HepG2 (cell line): ENCODE measurements at regions not wholly inside any gene's neighbourhood (a gene's known extent, or its start where the extent isn't known, plus 50 kb on each side); places are given as distances from the start of the nearest gene placed in this dataset.

Experiments used
- ATAC-seq: fragments of 200-7000 bp; cut with Tn5 transposase; 3 replicates; pipeline ENCODE4 v1.9.1; 2020; ENCODE audit warnings: mild to moderate bottlenecking, moderate library complexity
- BruUV-seq: library from RNA; stranded (reverse); fragments of 400-500 nt; replicated peaks from 2 replicates; lab custom pipeline; 2021; lab: Mats Ljungman, UMichigan
- CTCF ChIA-PET: fragments of 300-600 bp; formaldehyde crosslinking; extraction: SDS; loops from one replicate; lab custom pipeline; 2021; ENCODE audit warnings: low total read pairs, inconsistent platforms, low intra/inter-chr PET ratio; lab: Yijun Ruan, JAX
- POLR2A ChIA-PET: fragments of 350-600 bp; sonication (Branson Sonifier 250); formaldehyde crosslinking; loops from one replicate; lab custom pipeline; 2020; ENCODE audit warnings: antibody characterized with exemption, inconsistent platforms; lab: Yijun Ruan, JAX
- DNase-seq: peaks from one replicate; pipeline ENCODE4 v3.0.0-alpha.2; 2015; ENCODE audit warnings: low spot score
- FAIRE-seq: peaks from 3 replicates; lab custom pipeline; 2011; peaks lifted over from hg19 to GRCh38; lab: Jason Lieb, UNC
- H2AFZ ChIP-seq: one replicate; pipeline ENCODE4 v1.6.1; 2011; ENCODE audit warnings: low read length, inconsistent platforms
- H3K27ac ChIP-seq: fragments of 300-600 bp; 3 replicates; pipeline ENCODE4 v1.8.0; 2011; ENCODE audit warnings: mixed run types, mild to moderate bottlenecking, mixed read lengths, low read length, inconsistent platforms; ENCODE audit not compliant: insufficient read depth; ENCODE audit errors: extremely low read length
- H3K27me3 ChIP-seq, 2 experiments: fragments of 200-600 bp in 1 of 2; 2 replicates in 1 of 2; 3 replicates in 1 of 2; pipeline versions ENCODE4 v1.6.0 to v1.8.0; 2011; ENCODE audit warnings: low read length in 2 of 2, mild to moderate bottlenecking in 2 of 2, moderate library complexity in 2 of 2, inconsistent platforms in 1 of 2; ENCODE audit not compliant: insufficient read depth in 2 of 2, control insufficient read depth in 1 of 2
- H3K36me3 ChIP-seq, 2 experiments: fragments of 200-600 bp in 1 of 2; replicated peaks in 1 of 2; 2 replicates in 1 of 2; 3 replicates in 1 of 2; pipeline versions ENCODE4 v1.5.1 to v1.8.0; 2011; ENCODE audit warnings: low read length in 2 of 2, inconsistent platforms in 1 of 2; ENCODE audit not compliant: insufficient read depth in 2 of 2, control insufficient read depth in 1 of 2
- H3K4me1 ChIP-seq: 2 replicates; pipeline ENCODE4 v1.5.1; 2012; ENCODE audit warnings: low read length, inconsistent platforms; ENCODE audit not compliant: insufficient read depth
- H3K4me2 ChIP-seq: 2 replicates; pipeline ENCODE4 v1.6.0; 2011; ENCODE audit warnings: low read depth, low read length, inconsistent platforms
- H3K4me3 ChIP-seq, 3 experiments: fragments of 200-600 bp in 1 of 3; sonication (generic), shearing (Covaris generic) in 1 of 3; replicated peaks in 1 of 3; 2 replicates each; pipeline ENCODE4 v1.5.1; 2011 to 2016; ENCODE audit warnings: low read length in 3 of 3, inconsistent platforms in 2 of 3, low read depth in 2 of 3, mild to moderate bottlenecking in 2 of 3, control low read depth in 1 of 3, mixed read lengths in 1 of 3; ENCODE audit not compliant: insufficient read depth in 1 of 3
- H3K79me2 ChIP-seq: one replicate; pipeline ENCODE4 v1.6.1; 2011; ENCODE audit warnings: low read length, inconsistent platforms; ENCODE audit not compliant: insufficient read depth
- H3K9ac ChIP-seq: 2 replicates; pipeline ENCODE4 v1.6.0; 2011; ENCODE audit warnings: mild to moderate bottlenecking, low read depth, low read length, inconsistent platforms; ENCODE audit not compliant: insufficient read depth
- H3K9me3 ChIP-seq: 2 replicates; pipeline ENCODE4 v1.5.1; 2012; ENCODE audit warnings: mild to moderate bottlenecking, low read length
- H4K20me1 ChIP-seq: 2 replicates; pipeline ENCODE4 v1.6.0; 2011; ENCODE audit warnings: inconsistent platforms, mild to moderate bottlenecking, low read length, moderate library complexity; ENCODE audit not compliant: insufficient read depth
- AHR ChIP-seq: IDR thresholded peaks from 2 replicates; pipeline ENCODE4 v1.6.1; 2018; ENCODE audit warnings: missing genetic modification reagents, missing compliant biosample characterization
- CEBPB ChIP-seq: IDR thresholded peaks from 2 replicates; pipeline ENCODE4 v1.6.1; 2011; ENCODE audit warnings: low read depth, low read length, improper control_type of control experiment, borderline replicate concordance
- KDM1A ChIP-seq: IDR thresholded peaks from 2 replicates; pipeline ENCODE4 v1.6.1; 2016; ENCODE audit warnings: missing compliant biosample characterization
- MED13 ChIP-seq: sonication (generic); formaldehyde crosslinking; IDR thresholded peaks from 2 replicates; pipeline ENCODE4 v1.5.0; 2020; ENCODE audit warnings: missing genetic modification reagents
- NBN ChIP-seq: fragments of 450-650 bp; conservative IDR thresholded peaks from 2 replicates; pipeline ENCODE4 v1.6.1; 2017
- NFRKB ChIP-seq: fragments of 450-650 bp; IDR thresholded peaks from 2 replicates; pipeline ENCODE4 v1.6.1; 2017
- POLR2AphosphoS2 ChIP-seq: IDR thresholded peaks from 2 replicates; pipeline ENCODE4 v1.6.1; 2011; ENCODE audit warnings: low read depth, low read length, improper control_type of control experiment
- REXO4 ChIP-seq: sonication (generic); formaldehyde crosslinking; IDR thresholded peaks from 2 replicates; pipeline ENCODE4 v1.8.0; 2022; ENCODE audit warnings: missing genetic modification reagents, mild to moderate bottlenecking, borderline replicate concordance
- SMARCE1 ChIP-seq: fragments of 450-650 bp; IDR thresholded peaks from 2 replicates; pipeline ENCODE4 v1.6.1; 2017; ENCODE audit warnings: borderline replicate concordance
- ZNF776 ChIP-seq: sonication (generic); formaldehyde crosslinking; IDR thresholded peaks from 2 replicates; pipeline ENCODE4 v1.4.0; 2020; ENCODE audit warnings: mild to moderate bottlenecking, missing genetic modification reagents
- ZSCAN29 ChIP-seq: sonication (generic); formaldehyde crosslinking; conservative IDR thresholded peaks from 2 replicates; pipeline ENCODE4 v1.4.0; 2020; ENCODE audit warnings: mild to moderate bottlenecking, missing genetic modification reagents
- WGBS: methylation state at CpG from one replicate; pipeline ENCODE4 v1.1.6; 2017; ENCODE audit warnings: low lambda C conversion rate; 5-methylcytosine and 5-hydroxymethylcytosine counted together
- in situ Hi-C: cut with HindIII; loops from 2 replicates; pipeline ENCODE4 v1.10.0; 2017; ENCODE audit warnings: low pct_unique_long_range_greater_than_20kb; ENCODE audit not compliant: extremely low pct_ligation_motif_present
- intact Hi-C: fragments of 100-400 bp; cut with micrococcal nuclease; formaldehyde crosslinking; loops from one replicate; pipeline ENCODE4 v1.10.0; 2022; ENCODE audit not compliant: unreplicated experiment
- TF ChIP-seq, protein P1 (sequence below): sonication (generic); formaldehyde crosslinking; IDR thresholded peaks from 2 replicates; pipeline ENCODE4 v1.4.0; 2020; ENCODE audit warnings: missing genetic modification reagents

DNA sequence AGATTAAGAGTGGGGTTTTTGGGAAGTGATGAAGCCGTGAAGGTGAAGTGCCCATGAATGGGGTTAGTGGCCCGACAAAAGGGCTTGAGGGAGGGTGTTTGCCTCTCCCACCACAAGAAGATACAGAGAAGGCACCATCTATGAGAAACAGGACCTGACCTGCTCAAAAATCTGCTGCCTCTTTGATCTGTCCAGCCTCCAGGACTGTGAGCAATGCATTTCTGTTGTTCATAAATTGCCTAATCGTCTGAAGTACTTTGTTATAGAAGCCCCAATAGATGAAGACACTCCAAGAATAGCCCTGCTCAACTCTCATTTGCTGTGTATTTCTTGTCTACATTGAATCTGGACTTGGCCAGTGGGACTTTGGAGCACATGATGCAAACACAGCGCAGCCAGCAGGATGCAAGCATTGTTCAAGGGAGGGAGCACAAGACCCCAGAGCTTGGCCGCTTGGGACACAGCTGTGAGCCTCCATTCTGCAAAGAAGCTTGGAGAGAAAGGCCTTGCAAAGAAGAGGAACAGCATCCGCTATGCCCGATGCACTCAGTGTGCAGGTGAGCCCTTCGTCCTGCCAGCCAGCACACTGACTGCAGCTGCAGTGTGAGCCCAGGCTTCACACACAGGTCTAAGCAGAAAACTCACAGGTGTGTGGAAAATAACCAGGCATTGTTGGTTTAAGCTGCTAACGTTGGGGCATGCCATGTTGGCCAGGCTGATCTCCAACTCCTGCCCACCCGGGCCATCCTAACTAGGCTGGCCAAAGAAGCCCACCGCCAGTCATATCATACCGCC is 73.2 kb upstream of the KLF6 start:
- BruUV-seq: no TSS peak
- in situ Hi-C loops: no loop called here
- WGBS: 73% methylated on average over 11 of the region's 12 CpGs

More for the DNA sequence above, 73.2 kb upstream of the KLF6 start:
- no peak overlapping the region for H3K4me3 ChIP-seq
- peak overlapping the region; percentile 38 for H2AFZ ChIP-seq
- no peaks in the 10 kb centered on the region for H3K9me3 ChIP-seq
- H4K20me1 ChIP-seq: no peaks in the 10 kb centered on the region
- no peak overlapping the region for H3K27ac ChIP-seq
- CTCF ChIA-PET: no interaction called here
- FAIRE-seq: no peak
- peaks cover 38% of the 10 kb centered on the region for H3K4me1 ChIP-seq
- TF ChIP-seq ZSCAN29 (CRISPR knock-in tag) (no peak), POLR2AphosphoS2 (no peak), SMARCE1 (no peak), CEBPB (0 out of 2 replicates have a peak, but pooled peaks have one; percentile 4), NBN (no peak), NFRKB (no peak), KDM1A (CRISPR knock-in tag) (no peak), REXO4 (CRISPR knock-in tag) (no peak), ZNF776 (CRISPR knock-in tag) (no peak), AHR (no peak), MED13 (CRISPR knock-in tag) (no peak)
- TF ChIP-seq, protein P1, sequence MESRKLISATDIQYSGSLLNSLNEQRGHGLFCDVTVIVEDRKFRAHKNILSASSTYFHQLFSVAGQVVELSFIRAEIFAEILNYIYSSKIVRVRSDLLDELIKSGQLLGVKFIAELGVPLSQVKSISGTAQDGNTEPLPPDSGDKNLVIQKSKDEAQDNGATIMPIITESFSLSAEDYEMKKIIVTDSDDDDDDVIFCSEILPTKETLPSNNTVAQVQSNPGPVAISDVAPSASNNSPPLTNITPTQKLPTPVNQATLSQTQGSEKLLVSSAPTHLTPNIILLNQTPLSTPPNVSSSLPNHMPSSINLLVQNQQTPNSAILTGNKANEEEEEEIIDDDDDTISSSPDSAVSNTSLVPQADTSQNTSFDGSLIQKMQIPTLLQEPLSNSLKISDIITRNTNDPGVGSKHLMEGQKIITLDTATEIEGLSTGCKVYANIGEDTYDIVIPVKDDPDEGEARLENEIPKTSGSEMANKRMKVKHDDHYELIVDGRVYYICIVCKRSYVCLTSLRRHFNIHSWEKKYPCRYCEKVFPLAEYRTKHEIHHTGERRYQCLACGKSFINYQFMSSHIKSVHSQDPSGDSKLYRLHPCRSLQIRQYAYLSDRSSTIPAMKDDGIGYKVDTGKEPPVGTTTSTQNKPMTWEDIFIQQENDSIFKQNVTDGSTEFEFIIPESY (CRISPR knock-in tag): peak; percentile 65
- TF ChIP-seq, all 625 proteins: peak for 2
- DNase-seq (no peak), ATAC-seq (peak; percentile 41)
- H3K36me3 ChIP-seq: no peaks in the 10 kb centered on the region
- POLR2A ChIA-PET: interaction anchor here (1.3 kb wide), 1 partner anchor 73 kb away, joined by 3 read pairs; the partner anchor contains the start of gene KLF6
- H3K4me2 ChIP-seq: no peak overlapping the region
- no peaks in the 10 kb centered on the region for H3K79me2 ChIP-seq
- no peaks in the 10 kb centered on the region for H3K27me3 ChIP-seq
- intact Hi-C loops: no loop called here
- H3K9ac ChIP-seq: no peak overlapping the region
